H1 (cell line): ENCODE measurements at regions not wholly inside any gene's neighbourhood (a gene's known extent, or its start where the extent isn't known, plus 50 kb on each side); places are given as distances from the start of the nearest gene placed in this dataset.

Experiments
- CHD1 ChIP-seq: IDR thresholded peaks from 2 replicates; pipeline ENCODE4 v1.6.1; 2012; ENCODE audit warnings: low read depth, low read length, improper control_type of control experiment
- EZH2 ChIP-seq: fragments of 200-600 bp; sonication (generic); IDR thresholded peaks from 2 replicates; pipeline ENCODE4 v1.7.1; 2012; ENCODE audit warnings: low read depth, mild to moderate bottlenecking, moderate library complexity, low read length, inconsistent platforms; ENCODE audit not compliant: severe bottlenecking
- GABPA ChIP-seq: IDR thresholded peaks from 2 replicates; pipeline ENCODE4 v1.6.1; 2011; ENCODE audit warnings: mild to moderate bottlenecking, low read length, moderate library complexity, borderline replicate concordance; ENCODE audit not compliant: insufficient read depth
- JUND ChIP-seq: IDR thresholded peaks from 2 replicates; pipeline ENCODE4 v1.6.1; 2011; ENCODE audit warnings: mild to moderate bottlenecking, improper control_type of control experiment, low read length
- RXRA ChIP-seq: IDR thresholded peaks from 2 replicates; pipeline ENCODE4 v1.6.1; 2011; ENCODE audit warnings: low read depth, mild to moderate bottlenecking, low read length, moderate library complexity; ENCODE audit not compliant: insufficient read depth
- SAP30 ChIP-seq: fragments of 300-600 bp; sonication (generic); IDR thresholded peaks from 2 replicates; pipeline ENCODE4 v1.7.1; 2012; ENCODE audit warnings: low read length, moderate library complexity, mild to moderate bottlenecking, inconsistent platforms; ENCODE audit not compliant: insufficient read depth, insufficient replicate concordance
- SUZ12 ChIP-seq: fragments of 200-600 bp; sonication (generic); IDR thresholded peaks from 2 replicates; pipeline ENCODE4 v1.6.1; 2012; ENCODE audit warnings: mild to moderate bottlenecking, inconsistent platforms, low read length, moderate library complexity, mixed read lengths

DNA sequence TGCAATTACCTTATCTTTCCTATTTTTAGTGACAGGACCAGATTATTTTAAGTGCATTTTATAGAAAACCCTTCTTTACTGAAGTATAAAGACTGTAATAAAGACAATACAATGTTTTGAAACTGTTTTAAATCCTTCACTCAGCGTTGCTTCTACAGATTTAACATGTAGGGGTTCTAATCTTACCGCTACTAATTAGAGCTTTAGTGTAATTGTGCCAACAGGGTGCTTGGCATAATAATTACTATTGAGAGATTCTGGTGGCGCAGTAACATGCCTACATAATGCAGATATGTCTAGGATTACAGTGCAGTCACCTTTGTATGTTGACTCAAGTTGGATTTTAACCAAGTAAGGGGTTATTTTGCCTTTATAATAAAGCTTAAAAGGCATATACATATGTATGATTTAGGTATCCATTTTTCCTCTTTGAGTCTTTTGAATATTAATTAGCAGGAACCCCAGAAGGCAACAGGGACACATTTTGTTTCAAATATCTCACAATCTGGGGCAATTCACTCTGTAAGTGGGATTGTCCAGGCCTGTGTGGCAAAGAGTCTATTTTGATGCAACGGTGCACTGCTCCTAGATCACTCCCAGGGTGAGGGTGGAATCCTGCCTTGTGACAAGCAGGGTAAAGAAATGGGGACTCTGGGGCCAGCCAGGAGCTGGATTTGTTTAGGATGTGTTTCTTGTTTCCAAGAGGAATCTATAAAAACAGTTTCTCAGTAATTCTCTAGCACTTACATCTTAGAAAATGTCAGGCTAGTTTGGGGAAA lies 604.7 kb upstream of the SALL1 start (continued):
- no peak for TF ChIP-seq SAP30
- TF ChIP-seq RXRA: no peak
- TF ChIP-seq EZH2: no peak
- no peak for TF ChIP-seq GABPA
- TF ChIP-seq SUZ12: no peak
- no peak for TF ChIP-seq CHD1
- no peak for TF ChIP-seq JUND
